Bronchial epithelial cell (primary cell): ENCODE measurements at regions not wholly inside any gene's neighbourhood (a gene's known extent, or its start where the extent isn't known, plus 50 kb on each side); places are given as distances from the start of the nearest gene placed in this dataset.

Experiments
- DNase-seq: peaks from one replicate; pipeline ENCODE4 v3.0.0-alpha.2; 2010; ENCODE audit warnings: low read depth
- FAIRE-seq: peaks from 2 replicates; lab custom pipeline; 2011; peaks lifted over from hg19 to GRCh38; lab: Jason Lieb, UNC
- H3K27me3 ChIP-seq: 2 replicates; pipeline ENCODE4 v1.5.1; 2011; ENCODE audit warnings: low read length; ENCODE audit not compliant: control insufficient read depth, insufficient read depth
- H3K36me3 ChIP-seq: 2 replicates; pipeline ENCODE4 v1.5.1; 2011; ENCODE audit warnings: low read length; ENCODE audit not compliant: control insufficient read depth, insufficient read depth
- H3K4me3 ChIP-seq: 2 replicates; pipeline ENCODE4 v1.5.1; 2011; ENCODE audit warnings: mild to moderate bottlenecking, low read depth, low read length, control low read depth
- CTCF ChIP-seq: IDR thresholded peaks from 2 replicates; pipeline ENCODE4 v1.5.1; 2011; ENCODE audit warnings: mild to moderate bottlenecking, moderate library complexity, low read length, control low read depth, inconsistent platforms; ENCODE audit not compliant: insufficient read depth, severe bottlenecking

GRCh38 chr2:221096706-221097567 lies 475.2 kb downstream of the EPHA4 start:
- no peak for TF ChIP-seq CTCF
- DNase-seq, result peak; percentile 92
- Histone ChIP-seq H3K4me3 (no peak overlapping the region), H3K36me3 (no peaks in the 10 kb centered on the region), H3K27me3 (no peaks in the 10 kb centered on the region)
- no peak for FAIRE-seq

- FAIRE-seq, result no peak
- no peak overlapping the region for H3K4me3 ChIP-seq
- DNase-seq, result peak; percentile 84
- no peak for TF ChIP-seq CTCF
- no peaks in the 10 kb centered on the region for H3K27me3 ChIP-seq
- no peaks in the 10 kb centered on the region for H3K36me3 ChIP-seq
Observed at GRCh38 chr2:221097568-221097915, 474.6 kb downstream of the EPHA4 start.

GRCh38 chr2:221097949-221098348 lies 474.2 kb downstream of the EPHA4 start:
- peak; percentile 64 for FAIRE-seq
- TF ChIP-seq CTCF, result no peak
- H3K4me3 ChIP-seq, result no peak overlapping the region
- H3K36me3 ChIP-seq, result no peaks in the 10 kb centered on the region
- no peaks in the 10 kb centered on the region for H3K27me3 ChIP-seq
- no peak for DNase-seq

- H3K27me3 ChIP-seq, result no peaks in the 10 kb centered on the region
- peak; percentile 20 for TF ChIP-seq CTCF
- no peak overlapping the region for H3K4me3 ChIP-seq
- no peaks in the 10 kb centered on the region for H3K36me3 ChIP-seq
- DNase-seq, result no peak
- no peak for FAIRE-seq
Observed at GRCh38 chr2:221100467-221101089, 471.5 kb downstream of the EPHA4 start.

- Histone ChIP-seq H3K36me3 (no peaks in the 10 kb centered on the region), H3K4me3 (no peak overlapping the region), H3K27me3 (no peaks in the 10 kb centered on the region)
- TF ChIP-seq CTCF, result no peak
- peak; percentile 57 for DNase-seq
- peak; percentile 47 for FAIRE-seq
Observed at GRCh38 chr2:221102896-221103688, 469.0 kb downstream of the EPHA4 start.
